Smooth muscle cell (in vitro differentiated cells): ENCODE measurements at regions not wholly inside any gene's neighbourhood (a gene's known extent, or its start where the extent isn't known, plus 50 kb on each side); places are given as distances from the start of the nearest gene placed in this dataset.

ENCODE experiments used
- DNase-seq: peaks from one replicate; lab custom pipeline; 2025; ENCODE audit not compliant: unreplicated experiment; lab: John Stamatoyannopoulos, UW
- H2AFZ ChIP-seq: fragments of 200-600 bp; sonication (generic); 2 replicates; pipeline ENCODE4 v1.6.0; 2016; ENCODE audit warnings: antibody characterized with exemption, low read depth, mild to moderate bottlenecking
- H3F3A ChIP-seq: fragments of 200-600 bp; sonication (generic); 2 replicates; pipeline ENCODE4 v1.6.0; 2017; ENCODE audit warnings: antibody characterized with exemption, low read depth
- H3K27ac ChIP-seq: fragments of 200-600 bp; sonication (generic); 2 replicates; pipeline ENCODE4 v1.5.1; 2016; ENCODE audit warnings: low read depth, mild to moderate bottlenecking
- H3K27me3 ChIP-seq: fragments of 200-600 bp; sonication (generic); 2 replicates; pipeline ENCODE4 v1.6.1; 2016; ENCODE audit warnings: low read depth, mild to moderate bottlenecking
- H3K36me3 ChIP-seq: fragments of 200-600 bp; sonication (generic); 2 replicates; pipeline ENCODE4 v1.5.1; 2016; ENCODE audit warnings: low read depth
- H3K4me1 ChIP-seq: fragments of 200-600 bp; sonication (generic); 2 replicates; pipeline ENCODE4 v1.5.1; 2016; ENCODE audit warnings: low read depth
- H3K4me2 ChIP-seq: fragments of 200-600 bp; sonication (generic); 2 replicates; pipeline ENCODE4 v1.6.0; 2016; ENCODE audit warnings: mild to moderate bottlenecking
- H3K4me3 ChIP-seq: fragments of 200-600 bp; sonication (generic); 2 replicates; pipeline ENCODE4 v1.5.1; 2016; ENCODE audit warnings: mild to moderate bottlenecking
- H3K79me2 ChIP-seq: fragments of 200-600 bp; sonication (generic); 2 replicates; pipeline ENCODE4 v1.6.0; 2016; ENCODE audit warnings: low read depth, mild to moderate bottlenecking
- H3K9ac ChIP-seq: fragments of 200-600 bp; sonication (generic); 2 replicates; pipeline ENCODE4 v1.6.0; 2016; ENCODE audit warnings: low read depth
- H3K9me3 ChIP-seq: fragments of 200-600 bp; sonication (generic); replicated peaks from 2 replicates; pipeline ENCODE4 v1.5.1; 2016; ENCODE audit warnings: low read depth
- H4K20me1 ChIP-seq: fragments of 200-600 bp; sonication (generic); 2 replicates; pipeline ENCODE4 v1.6.0; 2016; ENCODE audit warnings: low read depth
- CTCF ChIP-seq: fragments of 200-600 bp; sonication (generic); IDR thresholded peaks from 2 replicates; pipeline ENCODE4 v1.5.1; 2017; ENCODE audit warnings: borderline replicate concordance, mild to moderate bottlenecking, antibody characterized with exemption; ENCODE audit not compliant: insufficient read depth, poor library complexity, severe bottlenecking
- WGBS: methylation state at CpG from one replicate; pipeline ENCODE4 v1.1.7; 2016; ENCODE audit warnings: low lambda C conversion rate; 5-methylcytosine and 5-hydroxymethylcytosine counted together

- DNase-seq: no peak
- Histone ChIP-seq H3K4me3 (no peak overlapping the region), H3K4me1 (peaks cover 6% of the 10 kb centered on the region), H3K9me3 (no peaks in the 10 kb centered on the region), H3K9ac (no peak overlapping the region), H3K79me2 (no peaks in the 10 kb centered on the region), H2AFZ (no peak overlapping the region), H4K20me1 (no peaks in the 10 kb centered on the region), H3K27me3 (peaks cover 31% of the 10 kb centered on the region), H3K36me3 (no peaks in the 10 kb centered on the region), H3F3A (no peaks in the 10 kb centered on the region), H3K27ac (no peak overlapping the region), H3K4me2 (no peak overlapping the region)
- 55% methylated on average over 1 of the region's 1 CpG for WGBS
- no peak for TF ChIP-seq CTCF
Observed at GRCh38 chr1:57638239-57638638, 214.4 kb upstream of the DAB1 start.

GRCh38 chr1:57637155-57637554 is 213.3 kb upstream of the DAB1 start:
- no peak overlapping the region for H2AFZ ChIP-seq
- no peaks in the 10 kb centered on the region for H3F3A ChIP-seq
- H3K79me2 ChIP-seq: no peaks in the 10 kb centered on the region
- H3K27ac ChIP-seq: no peak overlapping the region
- TF ChIP-seq CTCF: no peak
- H3K36me3 ChIP-seq: no peaks in the 10 kb centered on the region
- no peak overlapping the region for H3K9ac ChIP-seq
- no peak for DNase-seq
- H3K9me3 ChIP-seq: no peaks in the 10 kb centered on the region
- H3K4me2 ChIP-seq: no peak overlapping the region
- peaks cover 6% of the 10 kb centered on the region for H3K4me1 ChIP-seq
- H3K4me3 ChIP-seq: no peak overlapping the region
- H4K20me1 ChIP-seq: no peaks in the 10 kb centered on the region
- WGBS: 37% methylated on average over 2 of the region's 2 CpGs
- H3K27me3 ChIP-seq: peaks cover 23% of the 10 kb centered on the region

- Histone ChIP-seq H2AFZ (no peak overlapping the region), H4K20me1 (no peaks in the 10 kb centered on the region), H3K79me2 (no peaks in the 10 kb centered on the region), H3K9ac (no peak overlapping the region), H3K27me3 (peaks cover 14% of the 10 kb centered on the region), H3K4me1 (no peaks in the 10 kb centered on the region), H3K36me3 (no peaks in the 10 kb centered on the region), H3F3A (no peaks in the 10 kb centered on the region), H3K27ac (no peak overlapping the region), H3K4me2 (no peak overlapping the region), H3K4me3 (no peak overlapping the region), H3K9me3 (no peaks in the 10 kb centered on the region)
- no peak for DNase-seq
- WGBS: 89% methylated on average over 3 of the region's 3 CpGs
- no peak for TF ChIP-seq CTCF
Observed at GRCh38 chr1:57633881-57634280, 210.0 kb upstream of the DAB1 start.

GRCh38 chr1:57633056-57633455 is 209.2 kb upstream of the DAB1 start:
- no peak for DNase-seq
- no peak overlapping the region for H3K27ac ChIP-seq
- H3F3A ChIP-seq: no peaks in the 10 kb centered on the region
- WGBS: 36% methylated on average over 4 of the region's 4 CpGs
- no peak overlapping the region for H3K9ac ChIP-seq
- no peak overlapping the region for H3K4me3 ChIP-seq
- H3K27me3 ChIP-seq: peaks cover 8% of the 10 kb centered on the region
- no peaks in the 10 kb centered on the region for H3K9me3 ChIP-seq
- no peak overlapping the region for H2AFZ ChIP-seq
- H3K79me2 ChIP-seq: no peaks in the 10 kb centered on the region
- no peaks in the 10 kb centered on the region for H3K4me1 ChIP-seq
- no peaks in the 10 kb centered on the region for H3K36me3 ChIP-seq
- H4K20me1 ChIP-seq: no peaks in the 10 kb centered on the region
- no peak for TF ChIP-seq CTCF
- H3K4me2 ChIP-seq: no peak overlapping the region
